ACC112 (cell line): ENCODE measurements at regions not wholly inside any gene's neighbourhood (a gene's known extent, or its start where the extent isn't known, plus 50 kb on each side); places are given as distances from the start of the nearest gene placed in this dataset.
"Not testable (repeated sequence)": the region's sequence is repeated elsewhere in the genome, so short reads cannot be mapped to it uniquely, and the experiment has no call there.

Experiments
- H2AFZ ChIP-seq: fragments of 200-600 bp; sonication (generic); one replicate; pipeline ENCODE4 v1.6.0; 2017; ENCODE audit warnings: antibody characterized with exemption, low read length; ENCODE audit not compliant: unreplicated experiment
- H3K27ac ChIP-seq: fragments of 200-600 bp; sonication (generic); 2 replicates; pipeline ENCODE4 v1.5.1; 2014; ENCODE audit warnings: low read depth, mild to moderate bottlenecking, antibody characterized with exemption, low read length, moderate library complexity
- H3K27me3 ChIP-seq: fragments of 200-600 bp; sonication (generic); 2 replicates; pipeline ENCODE4 v1.6.1; 2014; ENCODE audit warnings: mild to moderate bottlenecking, antibody characterized with exemption, low read length, moderate library complexity, mixed read lengths; ENCODE audit not compliant: insufficient read depth
- H3K36me3 ChIP-seq: fragments of 200-600 bp; sonication (generic); 2 replicates; pipeline ENCODE4 v1.6.1; 2016; ENCODE audit warnings: mild to moderate bottlenecking, antibody characterized with exemption, low read length, moderate library complexity, mixed read lengths; ENCODE audit not compliant: insufficient read depth
- H3K4me1 ChIP-seq: fragments of 200-600 bp; sonication (generic); one replicate; pipeline ENCODE4 v1.6.1; 2016; ENCODE audit warnings: low read length, mixed read lengths; ENCODE audit not compliant: insufficient read depth, unreplicated experiment, control insufficient read depth
- H3K4me3 ChIP-seq: fragments of 200-600 bp; sonication (generic); 2 replicates; pipeline ENCODE4 v1.5.1; 2014; ENCODE audit warnings: mild to moderate bottlenecking, low read depth, low read length
- H3K79me2 ChIP-seq: fragments of 200-600 bp; sonication (generic); one replicate; pipeline ENCODE4 v1.6.0; 2016; ENCODE audit warnings: low read length; ENCODE audit not compliant: control insufficient read depth, unreplicated experiment, insufficient read depth

DNA sequence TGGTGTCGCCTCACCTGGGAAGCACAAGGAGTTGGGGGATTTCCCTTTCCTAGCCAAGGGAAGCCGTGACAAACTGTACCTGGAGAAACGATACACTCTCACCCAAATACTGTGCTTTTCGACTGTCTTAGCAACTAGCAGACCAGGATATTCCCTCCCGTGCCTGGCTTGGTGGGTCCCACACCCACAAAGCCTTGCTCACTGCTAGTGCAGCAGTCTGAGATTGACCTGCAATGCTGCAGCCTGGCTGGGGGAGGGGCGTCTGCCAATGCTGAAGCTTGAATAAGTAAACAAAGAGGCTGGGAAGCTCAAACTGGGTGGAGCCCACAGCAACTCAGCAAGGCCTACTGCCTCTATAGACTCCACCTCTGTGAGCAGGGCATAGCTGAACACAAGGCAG is 448.6 kb upstream of the FSIP2 start:
- not testable (repeated sequence) for H2AFZ ChIP-seq, H3K4me1 ChIP-seq, H3K36me3 ChIP-seq, H3K27me3 ChIP-seq, H3K4me3 ChIP-seq, H3K79me2 ChIP-seq, H3K27ac ChIP-seq

DNA sequence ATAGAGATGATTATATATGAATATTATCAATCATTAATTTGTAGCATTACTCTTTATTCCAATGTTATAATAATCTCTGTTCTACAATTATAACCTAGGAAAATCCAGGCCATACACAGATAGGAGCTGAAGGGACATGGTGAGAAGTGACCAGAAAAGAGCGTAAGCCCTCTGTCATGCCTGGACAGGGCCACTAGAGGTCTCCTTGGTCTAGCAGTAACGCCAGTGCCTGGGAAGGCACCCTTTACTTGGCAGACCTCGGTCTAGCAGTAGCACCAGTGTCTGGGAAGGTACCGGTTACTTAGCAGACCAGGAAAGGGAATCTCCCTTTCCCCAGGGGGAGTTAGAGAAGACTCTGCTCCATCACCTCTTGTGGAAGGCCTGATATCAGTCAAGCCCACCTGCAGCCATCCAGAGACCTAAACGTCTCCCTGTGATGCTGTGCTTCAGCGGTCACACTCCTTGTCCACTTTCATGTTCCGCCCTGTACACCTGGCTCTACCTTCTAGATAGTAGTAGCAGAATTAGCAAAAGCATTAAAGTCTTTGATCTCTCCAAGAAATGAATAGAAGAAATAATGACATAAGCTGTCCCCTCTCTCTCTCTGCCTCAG is 447.5 kb upstream of the FSIP2 start:
- Histone ChIP-seq H2AFZ (no peak overlapping the region), H3K79me2 (no peaks in the 10 kb centered on the region)

GRCh38 chr2:185299867-185300266 is 438.7 kb upstream of the FSIP2 start:
- no peaks in the 10 kb centered on the region for H3K27me3 ChIP-seq
- no peak overlapping the region for H2AFZ ChIP-seq
- H3K4me1 ChIP-seq, result no peaks in the 10 kb centered on the region
- H3K79me2 ChIP-seq, result no peaks in the 10 kb centered on the region
- H3K36me3 ChIP-seq, result no peaks in the 10 kb centered on the region
- H3K4me3 ChIP-seq, result no peak overlapping the region
- H3K27ac ChIP-seq, result no peak overlapping the region

More for the DNA sequence above, 447.5 kb upstream of the FSIP2 start:
- Histone ChIP-seq H3K27ac (no peak overlapping the region), H3K4me1 (no peaks in the 10 kb centered on the region), H3K4me3 (no peak overlapping the region), H3K36me3 (no peaks in the 10 kb centered on the region), H3K27me3 (no peaks in the 10 kb centered on the region)

GRCh38 chr2:185306119-185306518 is 432.5 kb upstream of the FSIP2 start:
- Histone ChIP-seq H3K79me2 (no peaks in the 10 kb centered on the region), H2AFZ (no peak overlapping the region), H3K4me3 (no peak overlapping the region), H3K36me3 (no peaks in the 10 kb centered on the region), H3K4me1 (no peaks in the 10 kb centered on the region), H3K27ac (no peak overlapping the region), H3K27me3 (no peaks in the 10 kb centered on the region)

DNA sequence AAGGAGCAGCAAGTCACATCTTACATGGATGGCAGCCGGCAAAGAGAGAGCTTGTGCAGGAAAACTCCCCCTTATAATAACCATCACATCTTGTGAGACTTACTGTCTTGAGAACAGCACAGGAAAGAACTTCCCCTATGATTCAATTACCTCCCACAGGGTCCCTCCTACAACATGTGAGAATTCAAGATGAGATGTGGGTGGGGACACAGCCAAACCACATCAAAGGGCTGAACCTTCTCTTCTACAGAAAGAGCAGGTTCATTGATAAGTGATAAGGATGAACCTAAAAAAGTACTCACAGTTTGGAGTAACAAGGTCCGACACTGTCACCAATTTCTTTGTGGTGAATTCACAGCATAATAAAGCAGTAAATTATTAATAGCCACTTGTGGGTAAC is 422.2 kb upstream of the FSIP2 start:
- Histone ChIP-seq H3K27ac (no peak overlapping the region), H3K36me3 (no peaks in the 10 kb centered on the region), H3K4me1 (no peaks in the 10 kb centered on the region), H3K4me3 (no peak overlapping the region), H3K27me3 (no peaks in the 10 kb centered on the region), H3K79me2 (no peaks in the 10 kb centered on the region), H2AFZ (no peak overlapping the region)

GRCh38 chr2:185318271-185318724 is 420.3 kb upstream of the FSIP2 start:
- Histone ChIP-seq H3K27ac (no peak overlapping the region), H3K4me1 (no peaks in the 10 kb centered on the region), H3K27me3 (no peaks in the 10 kb centered on the region), H2AFZ (no peak overlapping the region), H3K36me3 (no peaks in the 10 kb centered on the region), H3K4me3 (no peak overlapping the region), H3K79me2 (no peaks in the 10 kb centered on the region)

DNA sequence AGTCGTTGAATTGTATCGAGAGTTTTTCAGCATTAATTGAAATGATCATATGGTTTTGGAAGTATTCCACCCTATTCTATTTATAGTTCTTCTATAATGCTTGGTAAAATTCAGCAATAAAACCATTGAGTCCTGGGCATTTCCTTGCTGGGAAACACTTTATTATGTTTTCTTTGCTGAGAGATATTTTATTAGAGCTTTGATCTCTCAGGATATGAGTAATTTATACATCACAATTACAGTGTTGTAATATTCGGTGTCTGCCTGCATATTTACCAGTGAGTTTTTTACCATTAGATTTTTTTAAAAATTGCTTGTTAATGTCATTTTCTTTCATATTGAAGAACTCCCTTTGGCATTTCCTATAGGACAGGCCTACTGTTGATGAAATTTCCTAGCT is 402.7 kb upstream of the FSIP2 start:
- Histone ChIP-seq H3K27ac (no peak overlapping the region), H3K4me3 (no peak overlapping the region), H3K36me3 (no peaks in the 10 kb centered on the region), H3K4me1 (no peaks in the 10 kb centered on the region), H3K79me2 (no peaks in the 10 kb centered on the region), H2AFZ (no peak overlapping the region), H3K27me3 (no peaks in the 10 kb centered on the region)

- Histone ChIP-seq H3K27ac (no peak overlapping the region), H3K4me3 (no peak overlapping the region), H3K4me1 (no peaks in the 10 kb centered on the region), H3K36me3 (no peaks in the 10 kb centered on the region), H3K79me2 (no peaks in the 10 kb centered on the region), H2AFZ (no peak overlapping the region), H3K27me3 (no peaks in the 10 kb centered on the region)
Measured at GRCh38 chr2:185337033-185337432, 401.6 kb upstream of the FSIP2 start.

DNA sequence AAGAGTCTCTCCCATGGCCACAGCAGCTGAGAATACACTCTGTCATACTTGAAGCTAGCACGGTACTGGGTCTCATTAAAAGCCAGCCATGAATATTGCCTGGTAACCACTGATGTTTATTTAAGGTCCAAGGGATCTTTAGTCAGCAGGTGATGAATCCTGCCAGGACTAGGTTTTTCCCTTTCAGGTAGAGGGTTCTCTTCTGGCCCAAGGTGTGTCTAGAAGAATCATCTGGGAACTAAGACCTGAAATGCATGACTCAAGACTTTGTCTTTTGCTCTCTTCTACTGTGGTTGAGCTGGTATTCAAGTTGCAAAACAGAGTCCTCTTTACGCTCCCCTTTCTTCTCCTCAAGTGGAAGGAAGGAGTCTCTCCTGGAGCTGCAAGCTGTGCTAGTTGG is 400.5 kb upstream of the FSIP2 start:
- Histone ChIP-seq H3K27ac (no peak overlapping the region), H3K4me3 (no peak overlapping the region), H3K36me3 (no peaks in the 10 kb centered on the region), H3K4me1 (no peaks in the 10 kb centered on the region), H3K27me3 (no peaks in the 10 kb centered on the region), H2AFZ (no peak overlapping the region), H3K79me2 (no peaks in the 10 kb centered on the region)

DNA sequence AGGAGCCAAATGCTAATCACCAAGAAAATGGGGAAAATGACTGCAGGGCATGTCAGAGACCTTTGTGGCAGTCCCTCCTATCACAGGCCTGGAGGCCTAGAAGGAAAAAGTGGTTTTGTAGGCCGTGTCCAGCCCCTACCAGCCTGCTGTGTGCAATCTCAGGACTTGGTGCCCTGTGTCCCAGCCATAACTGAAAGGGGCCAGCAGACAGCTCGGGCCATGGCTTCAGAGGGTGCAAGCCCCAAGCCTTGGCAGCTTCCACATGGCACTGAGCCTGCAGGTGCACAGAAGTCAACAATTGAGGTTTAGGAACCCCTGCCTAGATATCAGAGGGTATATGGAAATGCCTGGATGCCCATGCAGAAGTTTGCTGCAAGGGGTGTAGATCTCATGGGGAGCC is 391.2 kb upstream of the FSIP2 start:
- no peaks in the 10 kb centered on the region for H3K36me3 ChIP-seq
- H3K4me1 ChIP-seq, result no peaks in the 10 kb centered on the region
- H2AFZ ChIP-seq, result no peak overlapping the region
- no peaks in the 10 kb centered on the region for H3K27me3 ChIP-seq
- H3K79me2 ChIP-seq, result no peaks in the 10 kb centered on the region
- no peak overlapping the region for H3K4me3 ChIP-seq
- H3K27ac ChIP-seq, result no peak overlapping the region

GRCh38 chr2:185360776-185361175 is 377.8 kb upstream of the FSIP2 start:
- Histone ChIP-seq H3K36me3 (no peaks in the 10 kb centered on the region), H3K27ac (no peak overlapping the region), H3K4me1 (no peaks in the 10 kb centered on the region), H3K79me2 (no peaks in the 10 kb centered on the region), H2AFZ (no peak overlapping the region), H3K27me3 (no peaks in the 10 kb centered on the region), H3K4me3 (no peak overlapping the region)
